Aorta (tissue), 5 donors: ENCODE measurements at regions not wholly inside any gene's neighbourhood (a gene's known extent, or its start where the extent isn't known, plus 50 kb on each side); places are given as distances from the start of the nearest gene placed in this dataset.

Source experiments
- ATAC-seq: fragments of 200-7000 bp; cut with Tn5 transposase; one replicate; pipeline ENCODE4 v1.9.1; 2022; ENCODE audit warnings: moderate library complexity; ENCODE audit not compliant: low FRiP score
- DNase-seq, 2 donors: peaks; one replicate each; pipeline ENCODE4 v3.0.0-alpha.2; 2020
- H3K27ac ChIP-seq, 2 donors: one replicate each; pipeline ENCODE4 v1.5.1; 2013; ENCODE audit warnings: low read length in 2 of 2, mild to moderate bottlenecking in 2 of 2, moderate library complexity in 2 of 2, control low read depth in 1 of 2, inconsistent platforms in 1 of 2, low read depth in 1 of 2
- H3K27me3 ChIP-seq, 2 donors: one replicate each; pipeline ENCODE4 v1.6.1; 2013; ENCODE audit warnings: control low read depth in 1 of 2, low read length in 1 of 2, mild to moderate bottlenecking in 1 of 2, moderate library complexity in 1 of 2; ENCODE audit not compliant: insufficient read depth in 2 of 2, control insufficient read depth in 1 of 2
- H3K36me3 ChIP-seq, 2 donors: one replicate each; pipeline ENCODE4 v1.6.1; 2013; ENCODE audit warnings: control low read depth in 1 of 2, low read length in 1 of 2, mild to moderate bottlenecking in 1 of 2; ENCODE audit not compliant: insufficient read depth in 2 of 2, control insufficient read depth in 1 of 2
- H3K4me1 ChIP-seq, 2 donors: one replicate each; pipeline ENCODE4 v1.6.1; 2013; ENCODE audit warnings: low read length in 2 of 2, control low read depth in 1 of 2, mild to moderate bottlenecking in 1 of 2, moderate library complexity in 1 of 2; ENCODE audit not compliant: insufficient read depth in 2 of 2, control insufficient read depth in 1 of 2
- H3K4me3 ChIP-seq, 2 donors: one replicate each; pipeline ENCODE4 v1.5.1; 2013; ENCODE audit warnings: low read length in 2 of 2, control low read depth in 1 of 2, mild to moderate bottlenecking in 1 of 2
- H3K9me3 ChIP-seq: one replicate; pipeline ENCODE4 v1.6.1; 2013; ENCODE audit warnings: mild to moderate bottlenecking, low read length; ENCODE audit not compliant: control insufficient read depth
- WGBS, 2 donors: extraction: QIAGEN DNeasy Blood & Tissue Kit; methylation state at CpG; one replicate each; pipeline ENCODE4 v1.1.7; 2013; 5-methylcytosine and 5-hydroxymethylcytosine counted together
- intact Hi-C, 2 donors: fragments of 100-400 bp; cut with DNase I; formaldehyde crosslinking; loops; one replicate each; pipeline versions ENCODE4 v1.14.2 to v1.15.0; 2022
- donor health status: healthy with polysubstance abuse.
- donor health status: Bipolar disorder and iron deficiency.
- donor health status: DM: no; HTN: no; CAD: no.
- donor health status: DM: no; HTN: no; CAD: no.
- donor health status: DM: yes; HTN: yes; CAD: no.

- WGBS, 2 donors = 89 to 90% methylated on average over 14 of the region's 14 CpGs
- no peak for DNase-seq
- intact Hi-C loops = no loop called here
These were observed 55.9 kb upstream of the SLC66A3 start for GRCh38 chr2:11099122-11100065.

GRCh38 chr2:11100130-11100529, 55.1 kb upstream of the SLC66A3 start:
- no peaks in the 10 kb centered on the region for H3K27me3 ChIP-seq
- no peaks in the 10 kb centered on the region for H3K9me3 ChIP-seq
- no peaks in the 10 kb centered on the region for H3K4me1 ChIP-seq
- WGBS, 2 donors = 92 to 93% methylated on average over 6 of the region's 6 CpGs
- H3K4me3 ChIP-seq = no peak overlapping the region
- DNase-seq (no peak), ATAC-seq (no peak)
- intact Hi-C loops = no loop called here
- H3K36me3 ChIP-seq = no peaks in the 10 kb centered on the region
- no peak overlapping the region for H3K27ac ChIP-seq

More at GRCh38 chr2:11099122-11100065, 55.9 kb upstream of the SLC66A3 start:
- Histone ChIP-seq H3K4me1 (no peaks in the 10 kb centered on the region), H3K27me3 (no peaks in the 10 kb centered on the region), H3K36me3 (no peaks in the 10 kb centered on the region), H3K27ac (no peak overlapping the region), H3K4me3 (no peak overlapping the region), H3K9me3 (no peaks in the 10 kb centered on the region)
- ATAC-seq = no peak

- Histone ChIP-seq H3K4me1 (no peaks in the 10 kb centered on the region), H3K27ac (no peak overlapping the region), H3K36me3 (no peaks in the 10 kb centered on the region), H3K4me3 (no peak overlapping the region), H3K27me3 (no peaks in the 10 kb centered on the region), H3K9me3 (no peaks in the 10 kb centered on the region)
- WGBS, 2 donors = 90 to 92% methylated on average over 6 of the region's 6 CpGs
- DNase-seq (no peak), ATAC-seq (no peak)
- intact Hi-C loops = no loop called here
These were observed 54.3 kb upstream of the SLC66A3 start for GRCh38 chr2:11100976-11101375.

GRCh38 chr2:11101430-11101829, 53.8 kb upstream of the SLC66A3 start:
- H3K4me3 ChIP-seq = no peak overlapping the region
- 66 to 70% methylated on average over 4 of the region's 4 CpGs for WGBS, 2 donors
- no peaks in the 10 kb centered on the region for H3K9me3 ChIP-seq
- no peak overlapping the region for H3K27ac ChIP-seq
- no peaks in the 10 kb centered on the region for H3K36me3 ChIP-seq
- DNase-seq (no peak), ATAC-seq (no peak)
- intact Hi-C loops = no loop called here
- no peaks in the 10 kb centered on the region for H3K4me1 ChIP-seq
- no peaks in the 10 kb centered on the region for H3K27me3 ChIP-seq

GRCh38 chr2:11102466-11102865, 52.8 kb upstream of the SLC66A3 start:
- Histone ChIP-seq H3K27ac (no peak overlapping the region), H3K4me1 (no peaks in the 10 kb centered on the region), H3K4me3 (no peak overlapping the region), H3K9me3 (no peaks in the 10 kb centered on the region), H3K36me3 (no peaks in the 10 kb centered on the region), H3K27me3 (no peaks in the 10 kb centered on the region)
- DNase-seq (no peak), ATAC-seq (no peak)
- WGBS, 2 donors = 78 to 81% methylated on average over 11 of the region's 11 CpGs
- intact Hi-C loops = no loop called here

- Histone ChIP-seq H3K9me3 (no peaks in the 10 kb centered on the region), H3K27me3 (no peaks in the 10 kb centered on the region), H3K36me3 (no peaks in the 10 kb centered on the region), H3K4me1 (no peaks in the 10 kb centered on the region), H3K4me3 (no peak overlapping the region), H3K27ac (no peak overlapping the region)
- intact Hi-C loops = no loop called here
- DNase-seq (no peak), ATAC-seq (no peak)
- 79 to 83% methylated on average over 25 of the region's 25 CpGs for WGBS, 2 donors
These were observed 52.1 kb upstream of the SLC66A3 start for GRCh38 chr2:11102956-11103860.

GRCh38 chr2:11103984-11104793, 51.1 kb upstream of the SLC66A3 start:
- no peak for DNase-seq
- Histone ChIP-seq H3K4me1 (no peaks in the 10 kb centered on the region), H3K27me3 (no peaks in the 10 kb centered on the region), H3K9me3 (no peaks in the 10 kb centered on the region), H3K4me3 (no peak overlapping the region), H3K27ac (no peak overlapping the region), H3K36me3 (no peaks in the 10 kb centered on the region)
- intact Hi-C loops = no loop called here
- ATAC-seq = no peak
- WGBS, 2 donors = 82 to 84% methylated on average over 18 of the region's 18 CpGs
